ENCODE measurements at regions not wholly inside any gene's neighbourhood (a gene's known extent, or its start where the extent isn't known, plus 50 kb on each side); places are given as distances from the start of the nearest gene placed in this dataset.

- TF ChIP-seq POLR2AphosphoS5 (IDR thresholded peaks at IDR 0.05; ENCODE audit: low read depth, low read length) (no peak), POLR2A (IDR thresholded peaks at IDR 0.05; ENCODE audit: borderline replicate concordance, extremely low read depth, insufficient read depth, insufficient read length) (no peak), EZH2 (IDR thresholded peaks at IDR 0.05) (no peak), CTCF (IDR thresholded peaks at IDR 0.05 in 2 of 3, conservative IDR thresholded peaks at IDR 0.05 in 1 of 3; ENCODE audit: borderline replicate concordance in 1 of 3, insufficient read depth in 1 of 3, low read depth in 2 of 3, low read length in 2 of 3) (no peak), JUND (IDR thresholded peaks at IDR 0.05) (no peak), SRF (IDR thresholded peaks at IDR 0.05; ENCODE audit: low read depth) (no peak), FOSL1 (IDR thresholded peaks at IDR 0.05; ENCODE audit: low read depth) (no peak), YY1 (IDR thresholded peaks at IDR 0.05; ENCODE audit: extremely low read depth, insufficient replicate concordance, low read depth, low read length) (no peak), TCF7L2 (IDR thresholded peaks at IDR 0.05; ENCODE audit: borderline replicate concordance, extremely low read depth, insufficient read depth, insufficient read length) (no peak)
- TF ChIP-seq, protein P1, sequence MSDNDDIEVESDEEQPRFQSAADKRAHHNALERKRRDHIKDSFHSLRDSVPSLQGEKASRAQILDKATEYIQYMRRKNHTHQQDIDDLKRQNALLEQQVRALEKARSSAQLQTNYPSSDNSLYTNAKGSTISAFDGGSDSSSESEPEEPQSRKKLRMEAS (IDR thresholded peaks at IDR 0.05) = no peak
- TF ChIP-seq, protein P2, sequence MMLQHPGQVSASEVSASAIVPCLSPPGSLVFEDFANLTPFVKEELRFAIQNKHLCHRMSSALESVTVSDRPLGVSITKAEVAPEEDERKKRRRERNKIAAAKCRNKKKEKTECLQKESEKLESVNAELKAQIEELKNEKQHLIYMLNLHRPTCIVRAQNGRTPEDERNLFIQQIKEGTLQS (IDR thresholded peaks at IDR 0.05) = no peak
Measured at GRCh38 chr10:59562126-59562525, 147.5 kb downstream of the SLC16A9 start.

Measured in HCT116 (cell line).